Testis (tissue), 2 donors: ENCODE measurements at regions not wholly inside any gene's neighbourhood (a gene's known extent, or its start where the extent isn't known, plus 50 kb on each side); places are given as distances from the start of the nearest gene placed in this dataset.

ENCODE experiments used
- POLR2A ChIP-seq: fragments of 450-650 bp; IDR thresholded peaks from one replicate; pipeline ENCODE4 v1.6.1; 2017; ENCODE audit warnings: antibody characterized with exemption, mild to moderate bottlenecking, moderate library complexity
- TF ChIP-seq, protein P1 (sequence below), 3 experiments: fragments of 450-650 bp in 2 of 3; fragments of 200-600 bp in 1 of 3; sonication (generic) in 1 of 3; IDR thresholded peaks; one replicate each; pipeline ENCODE4 v1.5.1; 2016 to 2019; ENCODE audit warnings: antibody characterized with exemption in 3 of 3, mild to moderate bottlenecking in 2 of 3, moderate library complexity in 1 of 3

DNA sequence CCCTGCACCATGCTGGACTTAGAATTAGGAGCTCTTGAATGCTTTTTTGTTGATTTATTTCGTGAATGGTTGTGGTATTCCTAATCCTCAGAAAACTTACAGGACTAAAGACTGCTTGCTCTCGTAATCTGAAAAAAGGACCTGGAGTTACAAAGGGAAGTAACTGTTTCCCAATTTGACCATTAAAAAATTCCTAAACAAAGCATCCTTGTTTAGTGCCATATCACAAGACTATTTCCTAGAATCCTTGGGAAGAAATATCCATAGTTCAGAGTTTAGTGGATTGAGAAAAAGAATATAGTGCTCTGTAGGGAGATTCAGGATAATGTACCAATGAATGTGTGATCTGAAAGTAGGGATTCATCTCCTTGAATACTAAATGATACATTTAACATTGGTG lies 186.8 kb downstream of the NDFIP2 start:
- TF ChIP-seq, protein P1, sequence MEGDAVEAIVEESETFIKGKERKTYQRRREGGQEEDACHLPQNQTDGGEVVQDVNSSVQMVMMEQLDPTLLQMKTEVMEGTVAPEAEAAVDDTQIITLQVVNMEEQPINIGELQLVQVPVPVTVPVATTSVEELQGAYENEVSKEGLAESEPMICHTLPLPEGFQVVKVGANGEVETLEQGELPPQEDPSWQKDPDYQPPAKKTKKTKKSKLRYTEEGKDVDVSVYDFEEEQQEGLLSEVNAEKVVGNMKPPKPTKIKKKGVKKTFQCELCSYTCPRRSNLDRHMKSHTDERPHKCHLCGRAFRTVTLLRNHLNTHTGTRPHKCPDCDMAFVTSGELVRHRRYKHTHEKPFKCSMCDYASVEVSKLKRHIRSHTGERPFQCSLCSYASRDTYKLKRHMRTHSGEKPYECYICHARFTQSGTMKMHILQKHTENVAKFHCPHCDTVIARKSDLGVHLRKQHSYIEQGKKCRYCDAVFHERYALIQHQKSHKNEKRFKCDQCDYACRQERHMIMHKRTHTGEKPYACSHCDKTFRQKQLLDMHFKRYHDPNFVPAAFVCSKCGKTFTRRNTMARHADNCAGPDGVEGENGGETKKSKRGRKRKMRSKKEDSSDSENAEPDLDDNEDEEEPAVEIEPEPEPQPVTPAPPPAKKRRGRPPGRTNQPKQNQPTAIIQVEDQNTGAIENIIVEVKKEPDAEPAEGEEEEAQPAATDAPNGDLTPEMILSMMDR (IDR thresholded peaks at IDR 0.05): no peak
- no peak for TF ChIP-seq POLR2A
